ENCODE measurements at regions not wholly inside any gene's neighbourhood (a gene's known extent, or its start where the extent isn't known, plus 50 kb on each side); places are given as distances from the start of the nearest gene placed in this dataset.
A peak's percentile ranks its signal among the peaks of the same experiment; 100 is the strongest.

DNA sequence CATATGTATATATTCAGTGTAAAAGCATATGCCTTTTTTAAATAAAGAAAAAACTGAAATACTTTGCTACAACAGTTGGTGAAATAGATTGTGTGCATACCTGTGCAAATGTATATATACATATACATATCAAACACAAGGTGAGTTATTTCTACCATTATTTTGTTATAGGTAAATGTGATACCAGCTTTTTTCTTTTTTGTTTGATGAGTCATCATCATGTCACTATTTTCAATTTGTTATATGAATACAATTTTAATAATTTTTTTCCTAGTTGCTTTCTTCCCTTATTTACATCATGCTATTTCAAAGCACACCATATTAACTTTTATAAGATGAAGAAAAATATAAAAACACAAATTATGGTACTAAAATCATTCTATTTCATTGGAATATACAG is 87.0 kb upstream of the STK17B start:
- Histone ChIP-seq H3K27ac (ENCODE audit: low read depth in 1 of 2, low read length in 2 of 2) (no peak overlapping the region), H3K4me2 (replicated peaks; ENCODE audit: extremely low read depth, low read length, poor library complexity, severe bottlenecking) (no peak overlapping the region), H3K36me3 (replicated peaks in 1 of 2; ENCODE audit: control insufficient read depth in 1 of 2, insufficient read depth in 2 of 2, low read length in 2 of 2) (no peaks in the 10 kb centered on the region), H3K9me3 (replicated peaks in 1 of 2; ENCODE audit: control insufficient read depth in 1 of 2, insufficient read depth in 1 of 2, low read length in 2 of 2) (no peaks in the 10 kb centered on the region), H3K4me1 (ENCODE audit: control insufficient read depth in 1 of 2, insufficient read depth in 2 of 2, low read length in 2 of 2) (peaks cover 11 to 13% of the 10 kb centered on the region in 2 donors), H3K79me2 (ENCODE audit: insufficient read depth, low read length) (no peaks in the 10 kb centered on the region), H4K20me1 (ENCODE audit: insufficient read depth, low read length) (no peaks in the 10 kb centered on the region), H3K4me3 (replicated peaks in 1 of 3; ENCODE audit: low read depth in 2 of 3, low read length in 3 of 3) (no peak overlapping the region), H2AFZ (ENCODE audit: insufficient read depth, low read depth, low read length, poor library complexity, severe bottlenecking) (no peak overlapping the region), H3K9ac (ENCODE audit: insufficient read depth, low read length, poor library complexity, severe bottlenecking) (no peak overlapping the region), H3K27me3 (ENCODE audit: control insufficient read depth in 2 of 2, insufficient read depth in 2 of 2, low read length in 2 of 2) (no peaks in the 10 kb centered on the region)
- no peaks in the 10 kb centered on the region for H3K36me3 Mint-ChIP-seq
- peaks cover 0 to 1% (median 0%) of the 10 kb centered on the region in 3 donors for H3K27me3 Mint-ChIP-seq (ENCODE audit: low read depth in 3 of 3)
- H3K9me3 Mint-ChIP-seq: no peaks in the 10 kb centered on the region
- TF ChIP-seq, protein P1, sequence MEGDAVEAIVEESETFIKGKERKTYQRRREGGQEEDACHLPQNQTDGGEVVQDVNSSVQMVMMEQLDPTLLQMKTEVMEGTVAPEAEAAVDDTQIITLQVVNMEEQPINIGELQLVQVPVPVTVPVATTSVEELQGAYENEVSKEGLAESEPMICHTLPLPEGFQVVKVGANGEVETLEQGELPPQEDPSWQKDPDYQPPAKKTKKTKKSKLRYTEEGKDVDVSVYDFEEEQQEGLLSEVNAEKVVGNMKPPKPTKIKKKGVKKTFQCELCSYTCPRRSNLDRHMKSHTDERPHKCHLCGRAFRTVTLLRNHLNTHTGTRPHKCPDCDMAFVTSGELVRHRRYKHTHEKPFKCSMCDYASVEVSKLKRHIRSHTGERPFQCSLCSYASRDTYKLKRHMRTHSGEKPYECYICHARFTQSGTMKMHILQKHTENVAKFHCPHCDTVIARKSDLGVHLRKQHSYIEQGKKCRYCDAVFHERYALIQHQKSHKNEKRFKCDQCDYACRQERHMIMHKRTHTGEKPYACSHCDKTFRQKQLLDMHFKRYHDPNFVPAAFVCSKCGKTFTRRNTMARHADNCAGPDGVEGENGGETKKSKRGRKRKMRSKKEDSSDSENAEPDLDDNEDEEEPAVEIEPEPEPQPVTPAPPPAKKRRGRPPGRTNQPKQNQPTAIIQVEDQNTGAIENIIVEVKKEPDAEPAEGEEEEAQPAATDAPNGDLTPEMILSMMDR (IDR thresholded peaks at IDR 0.05): no peak
- no peak overlapping the region for H3K27ac Mint-ChIP-seq
- DNase-seq: no peak
- H3K4me3 Mint-ChIP-seq: no peak overlapping the region
- peaks cover 15% of the 10 kb centered on the region for H3K4me1 Mint-ChIP-seq
- intact Hi-C loops (cut with micrococcal nuclease): no loop called here

DNA sequence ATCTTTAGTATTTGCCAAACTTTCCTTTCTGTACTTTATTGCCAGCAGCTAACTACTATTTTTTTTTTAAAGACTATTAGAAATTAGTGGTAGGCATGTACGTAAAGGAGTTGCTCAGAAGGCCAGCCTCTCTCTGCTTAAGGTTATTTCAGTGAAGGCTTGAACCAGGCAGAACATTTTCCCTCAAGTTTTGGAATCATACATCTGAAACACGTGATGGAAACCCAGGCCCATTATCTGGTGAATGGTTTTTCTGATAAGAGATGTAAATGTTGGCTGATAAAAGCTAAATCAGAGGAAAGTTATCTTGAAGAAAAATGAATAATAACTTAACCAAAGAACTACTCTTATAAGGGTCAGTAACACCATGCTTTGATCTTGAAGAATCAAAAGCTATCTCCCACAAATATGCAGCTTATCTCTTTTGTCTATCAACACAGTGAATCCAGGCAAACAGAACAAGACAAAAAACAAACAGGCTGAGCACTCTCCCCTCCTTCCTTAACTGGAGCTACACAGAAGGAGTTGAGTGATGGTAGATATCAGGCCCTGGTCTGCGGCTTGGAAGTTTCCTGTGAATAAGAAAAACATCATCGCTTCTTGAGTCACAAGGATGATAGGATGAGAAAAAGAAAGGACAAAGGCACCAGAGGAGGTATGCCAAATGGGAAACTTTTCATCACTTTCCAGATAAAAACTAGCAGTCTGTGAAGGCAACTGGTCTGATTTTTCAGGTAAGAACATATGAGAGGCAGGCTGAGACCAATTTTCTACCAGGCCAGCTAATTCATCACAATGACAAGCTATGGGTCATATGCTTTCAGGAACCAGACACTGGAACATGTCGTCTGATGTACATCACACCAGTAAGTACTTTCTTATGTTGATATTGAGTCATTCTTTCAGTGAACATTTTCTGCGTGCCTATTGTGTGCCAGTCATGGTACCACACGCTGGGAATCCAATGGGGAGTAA is 88.4 kb upstream of the STK17B start:
- 100% methylated on average over 2 of the region's 7 CpGs for WGBS (ENCODE audit: insufficient coverage)
- peaks cover 17 to 22% of the 10 kb centered on the region in 2 donors for H3K4me1 ChIP-seq (ENCODE audit: control insufficient read depth in 1 of 2, insufficient read depth in 2 of 2, low read length in 2 of 2)
- Mint-ChIP-seq H3K27ac (peak overlapping the region in 2 of 7 donors; percentile 13 to 58), H3K36me3 (no peaks in the 10 kb centered on the region), H3K4me3 (no peak overlapping the region), H3K9me3 (no peaks in the 10 kb centered on the region), H3K27me3 (ENCODE audit: low read depth in 3 of 3) (peaks cover 0 to under 1% (median 0%) of the 10 kb centered on the region in 3 donors), H3K4me1 (peaks cover 19% of the 10 kb centered on the region)
- no peak overlapping the region for H3K27ac ChIP-seq (ENCODE audit: low read depth in 1 of 2, low read length in 2 of 2)
- no peaks in the 10 kb centered on the region for H3K27me3 ChIP-seq (ENCODE audit: control insufficient read depth in 2 of 2, insufficient read depth in 2 of 2, low read length in 2 of 2)
- no peak overlapping the region for H3K4me3 ChIP-seq (replicated peaks in 1 of 3; ENCODE audit: low read depth in 2 of 3, low read length in 3 of 3)
- no peak overlapping the region for H2AFZ ChIP-seq (ENCODE audit: insufficient read depth, low read depth, low read length, poor library complexity, severe bottlenecking)
- no peaks in the 10 kb centered on the region for H3K9me3 ChIP-seq (replicated peaks in 1 of 2; ENCODE audit: control insufficient read depth in 1 of 2, insufficient read depth in 1 of 2, low read length in 2 of 2)
- no peak overlapping the region for H3K9ac ChIP-seq (ENCODE audit: insufficient read depth, low read length, poor library complexity, severe bottlenecking)
- no peaks in the 10 kb centered on the region for H3K79me2 ChIP-seq (ENCODE audit: insufficient read depth, low read length)
- H3K36me3 ChIP-seq (replicated peaks in 1 of 2; ENCODE audit: control insufficient read depth in 1 of 2, insufficient read depth in 2 of 2, low read length in 2 of 2): no peaks in the 10 kb centered on the region
- H4K20me1 ChIP-seq (ENCODE audit: insufficient read depth, low read length): no peaks in the 10 kb centered on the region
- H3K4me2 ChIP-seq (replicated peaks; ENCODE audit: extremely low read depth, low read length, poor library complexity, severe bottlenecking): no peak overlapping the region
- intact Hi-C loops (cut with micrococcal nuclease): no loop called here
- TF ChIP-seq, protein P1 (IDR thresholded peaks at IDR 0.05): no peak
- no peak for DNase-seq

All from CD14-positive monocyte (primary cell).